Omental fat pad (tissue), 3 donors: ENCODE measurements at regions not wholly inside any gene's neighbourhood (a gene's known extent, or its start where the extent isn't known, plus 50 kb on each side); places are given as distances from the start of the nearest gene placed in this dataset.

Experiments
- ATAC-seq: fragments of 150-250 bp; one replicate; pipeline ENCODE4 v1.9.1; 2016; ENCODE audit warnings: mild to moderate bottlenecking, moderate library complexity; ENCODE audit not compliant: low FRiP score
- DNase-seq: peaks from one replicate; pipeline ENCODE4 v3.0.0-alpha.2; 2019; ENCODE audit warnings: low spot score
- CTCF ChIP-seq, 3 donors: fragments of 450-650 bp; IDR thresholded peaks; one replicate each; pipeline ENCODE4 v1.5.1; 2016 to 2017; ENCODE audit warnings: antibody characterized with exemption in 3 of 3, mild to moderate bottlenecking in 3 of 3, moderate library complexity in 2 of 3

GRCh38 chr5:67681703-67682102 lies 485.1 kb upstream of the CD180 start:
- DNase-seq (no peak), ATAC-seq (no peak)
- TF ChIP-seq CTCF (IDR thresholded peaks at IDR 0.05): no peak

- ATAC-seq (no peak), DNase-seq (no peak)
- TF ChIP-seq CTCF (IDR thresholded peaks at IDR 0.05): no peak
These were observed 483.5 kb upstream of the CD180 start for GRCh38 chr5:67680099-67680498.

GRCh38 chr5:67679184-67679841 lies 482.7 kb upstream of the CD180 start:
- no peak for TF ChIP-seq CTCF (IDR thresholded peaks at IDR 0.05)
- no peak for DNase-seq
- ATAC-seq: no peak

- ATAC-seq (no peak), DNase-seq (no peak)
- no peak for TF ChIP-seq CTCF (IDR thresholded peaks at IDR 0.05)
These were observed 482.0 kb upstream of the CD180 start for GRCh38 chr5:67678594-67678993.

GRCh38 chr5:67677422-67677970 lies 480.9 kb upstream of the CD180 start:
- DNase-seq (no peak), ATAC-seq (no peak)
- TF ChIP-seq CTCF (IDR thresholded peaks at IDR 0.05): no peak

GRCh38 chr5:67676863-67677262 lies 480.3 kb upstream of the CD180 start:
- DNase-seq: no peak
- ATAC-seq: no peak
- TF ChIP-seq CTCF (IDR thresholded peaks at IDR 0.05): no peak

- TF ChIP-seq CTCF (IDR thresholded peaks at IDR 0.05): no peak
- DNase-seq: no peak
- ATAC-seq: no peak
These were observed 477.6 kb upstream of the CD180 start for GRCh38 chr5:67674159-67674655.
